ENCODE measurements at regions not wholly inside any gene's neighbourhood (a gene's known extent, or its start where the extent isn't known, plus 50 kb on each side); places are given as distances from the start of the nearest gene placed in this dataset.

- TF ChIP-seq POLR2A (IDR thresholded peaks at IDR 0.05; ENCODE audit: low read depth, low read length) (no peak), TAF1 (IDR thresholded peaks at IDR 0.05; ENCODE audit: borderline replicate concordance, low read depth, low read length) (no peak), POLR2AphosphoS5 (IDR thresholded peaks at IDR 0.05; ENCODE audit: low read depth, low read length) (no peak)
Measured at GRCh38 chr14:104517867-104518266, 61.7 kb upstream of the C14orf180 start.

All from GM12892 (cell line).